ENCODE measurements at regions not wholly inside any gene's neighbourhood (a gene's known extent, or its start where the extent isn't known, plus 50 kb on each side); places are given as distances from the start of the nearest gene placed in this dataset.
A peak's percentile ranks its signal among the peaks of the same experiment; 100 is the strongest.

- DNase-seq (ENCODE audit: low read depth), result no peak
- no peak overlapping the region for H3K4me3 ChIP-seq (replicated peaks; ENCODE audit: low read depth, low read length)
- no peak for TF ChIP-seq CTCF (IDR thresholded peaks at IDR 0.05; ENCODE audit: low read length, missing control alignments)
Measured at GRCh38 chr3:76061654-76062053, 276.3 kb upstream of the ZNF717 start.

- DNase-seq (ENCODE audit: low read depth), result peak; percentile 57
- no peak for TF ChIP-seq CTCF (IDR thresholded peaks at IDR 0.05; ENCODE audit: low read length, missing control alignments)
- H3K4me3 ChIP-seq (replicated peaks; ENCODE audit: low read depth, low read length), result no peak overlapping the region
Measured at GRCh38 chr3:76063019-76063418, 277.7 kb upstream of the ZNF717 start.

GRCh38 chr3:76063811-76064210, 278.5 kb upstream of the ZNF717 start:
- no peak overlapping the region for H3K4me3 ChIP-seq (replicated peaks; ENCODE audit: low read depth, low read length)
- no peak for DNase-seq (ENCODE audit: low read depth)
- TF ChIP-seq CTCF (IDR thresholded peaks at IDR 0.05; ENCODE audit: low read length, missing control alignments), result no peak

GRCh38 chr3:76065964-76066363, 280.6 kb upstream of the ZNF717 start:
- TF ChIP-seq CTCF (IDR thresholded peaks at IDR 0.05; ENCODE audit: low read length, missing control alignments), result no peak
- no peak overlapping the region for H3K4me3 ChIP-seq (replicated peaks; ENCODE audit: low read depth, low read length)
- peak; percentile 8 for DNase-seq (ENCODE audit: low read depth)

GRCh38 chr3:76078101-76078500, 292.8 kb upstream of the ZNF717 start:
- no peak for DNase-seq (ENCODE audit: low read depth)
- H3K4me3 ChIP-seq (replicated peaks; ENCODE audit: low read depth, low read length), result no peak overlapping the region
- no peak for TF ChIP-seq CTCF (IDR thresholded peaks at IDR 0.05; ENCODE audit: low read length, missing control alignments)

- TF ChIP-seq CTCF (IDR thresholded peaks at IDR 0.05; ENCODE audit: low read length, missing control alignments), result no peak
- no peak overlapping the region for H3K4me3 ChIP-seq (replicated peaks; ENCODE audit: low read depth, low read length)
- DNase-seq (ENCODE audit: low read depth), result peak; percentile 5
Measured at GRCh38 chr3:76083992-76084391, 298.6 kb upstream of the ZNF717 start.

- DNase-seq (ENCODE audit: low read depth), result peak; percentile 4
- no peak overlapping the region for H3K4me3 ChIP-seq (replicated peaks; ENCODE audit: low read depth, low read length)
- no peak for TF ChIP-seq CTCF (IDR thresholded peaks at IDR 0.05; ENCODE audit: low read length, missing control alignments)
Measured at GRCh38 chr3:76096036-76096435, 310.7 kb upstream of the ZNF717 start.
